HEK293 (cell line): ENCODE measurements at regions not wholly inside any gene's neighbourhood (a gene's known extent, or its start where the extent isn't known, plus 50 kb on each side); places are given as distances from the start of the nearest gene placed in this dataset.

Experiments used
- GLI2 ChIP-seq: fragments of 450-650 bp; formaldehyde crosslinking; IDR thresholded peaks from 2 replicates; pipeline ENCODE4; 2017; ENCODE audit warnings: missing biosample characterization, missing genetic modification characterization, low read depth, borderline replicate concordance
- IKZF3 ChIP-seq: fragments of 450-650 bp; IDR thresholded peaks from 2 replicates; pipeline ENCODE4 v1.5.0; 2018; ENCODE audit warnings: missing biosample characterization, mild to moderate bottlenecking, missing genetic modification characterization, moderate library complexity
- KLF10 ChIP-seq: fragments of 450-650 bp; IDR thresholded peaks from 2 replicates; pipeline ENCODE4 v1.5.1; 2018; ENCODE audit warnings: missing biosample characterization, mild to moderate bottlenecking, missing genetic modification characterization
- MEIS1 ChIP-seq: sonication (generic); formaldehyde crosslinking; IDR thresholded peaks from 2 replicates; pipeline ENCODE4 v1.8.1; 2022; ENCODE audit warnings: missing genetic modification reagents, mild to moderate bottlenecking, borderline replicate concordance
- MYNN ChIP-seq: fragments of 450-650 bp; formaldehyde crosslinking; IDR thresholded peaks from 2 replicates; pipeline ENCODE4 v1.5.1; 2016; ENCODE audit warnings: missing biosample characterization, missing genetic modification characterization, borderline replicate concordance
- OVOL3 ChIP-seq: fragments of 450-650 bp; formaldehyde crosslinking; IDR thresholded peaks from 2 replicates; pipeline ENCODE4 v1.5.1; 2016; ENCODE audit warnings: missing biosample characterization, missing genetic modification characterization
- REPIN1 ChIP-seq: fragments of 450-650 bp; formaldehyde crosslinking; IDR thresholded peaks from 2 replicates; pipeline ENCODE4 v1.5.1; 2017; ENCODE audit warnings: missing biosample characterization, missing genetic modification characterization, low read depth
- SP7 ChIP-seq: fragments of 450-650 bp; formaldehyde crosslinking; IDR thresholded peaks from 2 replicates; pipeline ENCODE4 v1.5.1; 2016; ENCODE audit warnings: missing biosample characterization, missing genetic modification characterization
- ZBTB17 ChIP-seq: fragments of 450-650 bp; formaldehyde crosslinking; IDR thresholded peaks from 2 replicates; pipeline ENCODE4 v1.5.1; 2016; ENCODE audit warnings: missing biosample characterization, missing genetic modification characterization
- ZBTB7A ChIP-seq: fragments of 450-650 bp; formaldehyde crosslinking; IDR thresholded peaks from 2 replicates; pipeline ENCODE4 v1.5.1; 2016; ENCODE audit warnings: low read depth, missing biosample characterization, missing genetic modification characterization
- ZIC2 ChIP-seq: fragments of 450-650 bp; formaldehyde crosslinking; IDR thresholded peaks from 2 replicates; pipeline ENCODE4 v1.5.1; 2016; ENCODE audit warnings: missing biosample characterization, missing genetic modification characterization
- ZNF132 ChIP-seq: fragments of 450-650 bp; formaldehyde crosslinking; IDR thresholded peaks from 2 replicates; pipeline ENCODE4 v1.5.1; 2017; ENCODE audit warnings: missing biosample characterization, missing genetic modification characterization, borderline replicate concordance
- ZNF16 ChIP-seq: fragments of 450-650 bp; formaldehyde crosslinking; IDR thresholded peaks from 2 replicates; pipeline ENCODE4 v1.5.1; 2016; ENCODE audit warnings: low read depth, missing biosample characterization, missing genetic modification characterization
- ZNF175 ChIP-seq: fragments of 450-650 bp; formaldehyde crosslinking; IDR thresholded peaks from 2 replicates; pipeline ENCODE4 v1.5.1; 2016; ENCODE audit warnings: missing biosample characterization, missing genetic modification characterization
- ZNF19 ChIP-seq: fragments of 450-650 bp; formaldehyde crosslinking; IDR thresholded peaks from 2 replicates; pipeline ENCODE4; 2016; ENCODE audit warnings: missing biosample characterization, missing genetic modification characterization, low read depth
- ZNF2 ChIP-seq: fragments of 450-650 bp; formaldehyde crosslinking; IDR thresholded peaks from 2 replicates; pipeline ENCODE4 v1.5.1; 2016; ENCODE audit warnings: missing biosample characterization, missing genetic modification characterization
- ZNF202 ChIP-seq: fragments of 450-650 bp; formaldehyde crosslinking; IDR thresholded peaks from 2 replicates; pipeline ENCODE4 v1.5.1; 2016; ENCODE audit warnings: missing biosample characterization, missing genetic modification characterization, borderline replicate concordance
- ZNF311 ChIP-seq: fragments of 450-650 bp; formaldehyde crosslinking; IDR thresholded peaks from 2 replicates; pipeline ENCODE4 v1.5.1; 2017; ENCODE audit warnings: missing biosample characterization, missing genetic modification characterization, borderline replicate concordance
- ZNF366 ChIP-seq: fragments of 450-650 bp; formaldehyde crosslinking; conservative IDR thresholded peaks from 2 replicates; pipeline ENCODE4 v1.5.1; 2016; ENCODE audit warnings: missing biosample characterization, missing genetic modification characterization
- ZNF501 ChIP-seq: fragments of 450-650 bp; formaldehyde crosslinking; IDR thresholded peaks from 2 replicates; pipeline ENCODE4 v1.5.1; 2016; ENCODE audit warnings: missing biosample characterization, missing genetic modification characterization
- ZNF596 ChIP-seq: fragments of 450-650 bp; IDR thresholded peaks from 2 replicates; pipeline ENCODE4 v1.5.0; 2018; ENCODE audit warnings: missing biosample characterization, mild to moderate bottlenecking, missing genetic modification characterization, moderate library complexity
- ZNF629 ChIP-seq: fragments of 450-650 bp; formaldehyde crosslinking; IDR thresholded peaks from 2 replicates; pipeline ENCODE4 v1.5.1; 2017; ENCODE audit warnings: missing biosample characterization, missing genetic modification characterization
- ZNF658 ChIP-seq: fragments of 450-650 bp; formaldehyde crosslinking; IDR thresholded peaks from 2 replicates; pipeline ENCODE4; 2016; ENCODE audit warnings: missing biosample characterization, missing genetic modification characterization
- ZNF701 ChIP-seq: fragments of 450-650 bp; formaldehyde crosslinking; IDR thresholded peaks from 2 replicates; pipeline ENCODE4 v1.5.1; 2016; ENCODE audit warnings: missing biosample characterization, missing genetic modification characterization
- ZNF704 ChIP-seq: fragments of 450-650 bp; formaldehyde crosslinking; IDR thresholded peaks from 2 replicates; pipeline ENCODE4 v1.5.1; 2016; ENCODE audit warnings: missing biosample characterization, missing genetic modification characterization
- ZNF707 ChIP-seq: fragments of 450-650 bp; formaldehyde crosslinking; IDR thresholded peaks from 2 replicates; pipeline ENCODE4 v1.5.1; 2016; ENCODE audit warnings: missing biosample characterization, missing genetic modification characterization
- ZNF785 ChIP-seq: fragments of 450-650 bp; formaldehyde crosslinking; IDR thresholded peaks from 2 replicates; pipeline ENCODE4 v1.5.1; 2016; ENCODE audit warnings: missing biosample characterization, missing genetic modification characterization
- TF ChIP-seq, protein P1 (sequence below): fragments of 450-650 bp; IDR thresholded peaks from 2 replicates; pipeline ENCODE4 v1.5.1; 2018; ENCODE audit warnings: missing biosample characterization, missing genetic modification characterization
- TF ChIP-seq, protein P2 (sequence below): fragments of 450-650 bp; formaldehyde crosslinking; IDR thresholded peaks from 2 replicates; pipeline ENCODE4 v1.5.1; 2016; ENCODE audit warnings: missing biosample characterization, missing genetic modification characterization
- TF ChIP-seq, protein P3 (sequence below): fragments of 450-650 bp; formaldehyde crosslinking; IDR thresholded peaks from 2 replicates; pipeline ENCODE4 v1.5.1; 2016; ENCODE audit warnings: missing biosample characterization, missing genetic modification characterization
- TF ChIP-seq, protein P4 (sequence below): fragments of 450-650 bp; formaldehyde crosslinking; IDR thresholded peaks from 2 replicates; pipeline ENCODE4 v1.5.1; 2017; ENCODE audit warnings: missing biosample characterization, missing genetic modification characterization

DNA sequence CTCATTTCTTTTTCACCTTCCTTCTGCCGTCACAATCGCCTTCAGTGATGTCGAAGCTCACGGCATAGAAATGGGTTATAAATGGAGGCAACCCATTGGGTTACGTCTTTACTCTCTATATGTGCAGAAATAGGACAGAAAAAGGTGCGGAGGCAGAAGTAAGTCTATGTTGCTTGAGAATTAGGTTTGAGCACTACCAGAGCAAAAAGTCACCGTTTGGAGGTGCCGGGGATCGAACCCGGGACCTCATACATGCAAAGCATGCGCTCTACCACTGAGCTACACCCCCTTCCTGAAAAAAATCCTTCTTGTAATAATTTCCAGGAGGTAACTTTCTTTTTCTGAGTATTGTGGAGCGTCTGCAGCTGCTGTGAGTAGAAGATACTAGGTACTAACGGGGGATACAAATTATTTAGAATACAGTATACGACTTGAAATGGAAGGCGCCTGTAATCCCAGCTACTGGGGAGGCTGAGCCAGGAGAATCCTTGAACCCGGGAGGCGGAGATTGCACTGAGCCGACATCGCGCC is 134.2 kb downstream of the TRIM27 start (continued):
- TF ChIP-seq, protein P1, sequence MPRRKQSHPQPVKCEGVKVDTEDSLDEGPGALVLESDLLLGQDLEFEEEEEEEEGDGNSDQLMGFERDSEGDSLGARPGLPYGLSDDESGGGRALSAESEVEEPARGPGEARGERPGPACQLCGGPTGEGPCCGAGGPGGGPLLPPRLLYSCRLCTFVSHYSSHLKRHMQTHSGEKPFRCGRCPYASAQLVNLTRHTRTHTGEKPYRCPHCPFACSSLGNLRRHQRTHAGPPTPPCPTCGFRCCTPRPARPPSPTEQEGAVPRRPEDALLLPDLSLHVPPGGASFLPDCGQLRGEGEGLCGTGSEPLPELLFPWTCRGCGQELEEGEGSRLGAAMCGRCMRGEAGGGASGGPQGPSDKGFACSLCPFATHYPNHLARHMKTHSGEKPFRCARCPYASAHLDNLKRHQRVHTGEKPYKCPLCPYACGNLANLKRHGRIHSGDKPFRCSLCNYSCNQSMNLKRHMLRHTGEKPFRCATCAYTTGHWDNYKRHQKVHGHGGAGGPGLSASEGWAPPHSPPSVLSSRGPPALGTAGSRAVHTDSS = peak; percentile 50
- TF ChIP-seq ZNF175 (tag by site-specific recombination) (no peak), ZNF501 (no peak), ZNF785 (tag by site-specific recombination) (no peak), OVOL3 (tag by site-specific recombination) (no peak), ZNF132 (no peak), IKZF3 (tag by site-specific recombination) (peak; percentile 88), SP7 (0 out of 2 replicates have a peak, but pooled peaks have one; percentile 9), ZNF701 (no peak), ZNF366 (peak; percentile 67; the same call in 1 of the 2 replicates), ZNF596 (no peak), ZNF629 (tag by site-specific recombination) (peak; percentile 82), GLI2 (tag by site-specific recombination) (no peak), REPIN1 (tag by site-specific recombination) (no peak), ZNF704 (no peak), ZBTB7A (tag by site-specific recombination) (no peak), ZNF2 (tag by site-specific recombination) (peak; percentile 53; the same call in 1 of the 2 replicates), ZNF16 (tag by site-specific recombination) (0 out of 2 replicates have a peak, but pooled peaks have one; percentile 3), ZNF19 (tag by site-specific recombination) (no peak), ZNF311 (no peak), ZBTB17 (no peak), MEIS1 (CRISPR knock-in tag) (no peak), KLF10 (tag by site-specific recombination) (peak; percentile 69), ZNF202 (tag by site-specific recombination) (no peak), MYNN (tag by site-specific recombination) (no peak), ZNF707 (tag by site-specific recombination) (0 out of 2 replicates have a peak, but pooled peaks have one; percentile 39), ZNF658 (tag by site-specific recombination) (no peak), ZIC2 (no peak)
- TF ChIP-seq, protein P2, sequence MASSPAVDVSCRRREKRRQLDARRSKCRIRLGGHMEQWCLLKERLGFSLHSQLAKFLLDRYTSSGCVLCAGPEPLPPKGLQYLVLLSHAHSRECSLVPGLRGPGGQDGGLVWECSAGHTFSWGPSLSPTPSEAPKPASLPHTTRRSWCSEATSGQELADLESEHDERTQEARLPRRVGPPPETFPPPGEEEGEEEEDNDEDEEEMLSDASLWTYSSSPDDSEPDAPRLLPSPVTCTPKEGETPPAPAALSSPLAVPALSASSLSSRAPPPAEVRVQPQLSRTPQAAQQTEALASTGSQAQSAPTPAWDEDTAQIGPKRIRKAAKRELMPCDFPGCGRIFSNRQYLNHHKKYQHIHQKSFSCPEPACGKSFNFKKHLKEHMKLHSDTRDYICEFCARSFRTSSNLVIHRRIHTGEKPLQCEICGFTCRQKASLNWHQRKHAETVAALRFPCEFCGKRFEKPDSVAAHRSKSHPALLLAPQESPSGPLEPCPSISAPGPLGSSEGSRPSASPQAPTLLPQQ = no peak
- TF ChIP-seq, protein P3, sequence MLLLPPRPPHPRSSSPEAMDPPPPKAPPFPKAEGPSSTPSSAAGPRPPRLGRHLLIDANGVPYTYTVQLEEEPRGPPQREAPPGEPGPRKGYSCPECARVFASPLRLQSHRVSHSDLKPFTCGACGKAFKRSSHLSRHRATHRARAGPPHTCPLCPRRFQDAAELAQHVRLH (tag by site-specific recombination) = peak; percentile 26; the same call in 1 of the 2 replicates
- TF ChIP-seq, protein P4, sequence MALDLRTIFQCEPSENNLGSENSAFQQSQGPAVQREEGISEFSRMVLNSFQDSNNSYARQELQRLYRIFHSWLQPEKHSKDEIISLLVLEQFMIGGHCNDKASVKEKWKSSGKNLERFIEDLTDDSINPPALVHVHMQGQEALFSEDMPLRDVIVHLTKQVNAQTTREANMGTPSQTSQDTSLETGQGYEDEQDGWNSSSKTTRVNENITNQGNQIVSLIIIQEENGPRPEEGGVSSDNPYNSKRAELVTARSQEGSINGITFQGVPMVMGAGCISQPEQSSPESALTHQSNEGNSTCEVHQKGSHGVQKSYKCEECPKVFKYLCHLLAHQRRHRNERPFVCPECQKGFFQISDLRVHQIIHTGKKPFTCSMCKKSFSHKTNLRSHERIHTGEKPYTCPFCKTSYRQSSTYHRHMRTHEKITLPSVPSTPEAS (tag by site-specific recombination) = no peak
